Lower leg skin (tissue), 3 donors: ENCODE measurements at regions not wholly inside any gene's neighbourhood (a gene's known extent, or its start where the extent isn't known, plus 50 kb on each side); places are given as distances from the start of the nearest gene placed in this dataset.

Source experiments
- CTCF ChIP-seq, 3 donors: fragments of 450-650 bp; IDR thresholded peaks; one replicate each; pipeline ENCODE4 v1.5.1; 2016; ENCODE audit warnings: antibody characterized with exemption in 3 of 3, mild to moderate bottlenecking in 3 of 3, moderate library complexity in 2 of 3
- POLR2A ChIP-seq, 2 donors: fragments of 450-650 bp; IDR thresholded peaks; one replicate each; pipeline ENCODE4 v1.6.1; 2016 to 2017; ENCODE audit warnings: antibody characterized with exemption in 2 of 2, mild to moderate bottlenecking in 1 of 2, moderate library complexity in 1 of 2

DNA sequence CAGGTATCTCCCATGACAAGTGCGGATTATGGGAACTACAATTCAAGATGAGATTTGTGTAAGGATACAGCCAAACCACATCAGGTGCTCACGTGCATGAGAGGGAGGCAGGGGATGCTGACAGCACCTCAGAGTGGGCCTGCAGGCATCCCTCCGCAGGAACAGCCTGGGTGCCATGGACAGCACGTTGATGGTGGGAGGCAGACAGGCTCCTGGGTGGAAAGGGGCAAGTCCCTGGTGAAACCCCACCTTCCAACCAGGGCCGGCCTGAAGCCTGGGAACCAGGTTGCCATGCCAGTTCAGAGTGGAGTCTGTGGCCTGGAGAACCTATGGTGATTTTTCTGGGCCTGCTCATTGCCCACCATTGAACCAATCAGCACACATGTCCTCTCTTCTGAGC, 1469.6 kb downstream of the PCDH7 start:
- TF ChIP-seq CTCF (IDR thresholded peaks at IDR 0.05) = no peak
- no peak for TF ChIP-seq POLR2A (IDR thresholded peaks at IDR 0.05)
